DOHH2 (cell line): ENCODE measurements at regions not wholly inside any gene's neighbourhood (a gene's known extent, or its start where the extent isn't known, plus 50 kb on each side); places are given as distances from the start of the nearest gene placed in this dataset.

Experiments used
- H3F3A ChIP-seq: fragments of 200-600 bp; sonication (generic), shearing (Covaris generic); 2 replicates; pipeline ENCODE4 v1.6.0; 2016; ENCODE audit warnings: antibody characterized with exemption, mild to moderate bottlenecking; ENCODE audit not compliant: control insufficient read depth, insufficient read depth
- H3K27ac ChIP-seq: fragments of 200-600 bp; sonication (generic); 2 replicates; pipeline ENCODE4 v1.5.1; 2014; ENCODE audit warnings: low read depth, mild to moderate bottlenecking, low read length, moderate library complexity
- H3K27me3 ChIP-seq: fragments of 200-600 bp; sonication (generic); 2 replicates; pipeline ENCODE4 v1.6.1; 2014; ENCODE audit warnings: mild to moderate bottlenecking, low read length, mixed read lengths; ENCODE audit not compliant: control insufficient read depth
- H3K36me3 ChIP-seq: fragments of 200-600 bp; sonication (generic); 2 replicates; pipeline ENCODE4 v1.6.1; 2014; ENCODE audit warnings: mild to moderate bottlenecking, low read length, moderate library complexity, mixed read lengths; ENCODE audit not compliant: control insufficient read depth
- H3K4me1 ChIP-seq: fragments of 200-600 bp; sonication (generic); 2 replicates; pipeline ENCODE4 v1.6.1; 2014; ENCODE audit warnings: mild to moderate bottlenecking, low read length, mixed read lengths; ENCODE audit not compliant: control insufficient read depth
- H3K4me2 ChIP-seq: fragments of 200-600 bp; sonication (generic); 2 replicates; pipeline ENCODE4 v1.6.0; 2014; ENCODE audit warnings: mild to moderate bottlenecking, low read length, moderate library complexity
- H3K4me3 ChIP-seq: fragments of 200-600 bp; sonication (generic); 2 replicates; pipeline ENCODE4 v1.5.1; 2014; ENCODE audit warnings: mild to moderate bottlenecking, low read length, mixed read lengths
- H3K79me2 ChIP-seq: fragments of 200-600 bp; sonication (generic); 2 replicates; pipeline ENCODE4 v1.6.1; 2014; ENCODE audit warnings: mild to moderate bottlenecking, low read length, mixed read lengths; ENCODE audit not compliant: control insufficient read depth
- H3K9me2 ChIP-seq: fragments of 200-600 bp; sonication (generic); replicated peaks from 2 replicates; pipeline ENCODE4 v1.6.1; 2014; ENCODE audit warnings: mild to moderate bottlenecking, low read length, mixed read lengths; ENCODE audit not compliant: control insufficient read depth
- H3K9me3 ChIP-seq: fragments of 200-600 bp; sonication (generic); 2 replicates; pipeline ENCODE4 v1.6.1; 2014; ENCODE audit warnings: antibody characterized with exemption, low read length, mixed read lengths; ENCODE audit not compliant: control insufficient read depth, insufficient read depth
- H4K20me1 ChIP-seq: fragments of 200-600 bp; sonication (generic); 2 replicates; pipeline ENCODE4 v1.6.0; 2014; ENCODE audit warnings: low read depth, mild to moderate bottlenecking, antibody characterized with exemption, low read length, moderate library complexity; ENCODE audit not compliant: control insufficient read depth, insufficient read depth
- CTCF ChIP-seq: fragments of 200-600 bp; sonication (generic); IDR thresholded peaks from one replicate; pipeline ENCODE4 v1.5.1; 2014; ENCODE audit warnings: antibody characterized with exemption, mild to moderate bottlenecking, low read depth, low read length; ENCODE audit not compliant: poor library complexity, severe bottlenecking
- EZH2phosphoT487 ChIP-seq: fragments of 200-600 bp; sonication (generic); IDR thresholded peaks from 2 replicates; pipeline ENCODE4 v1.6.1; 2017; ENCODE audit warnings: borderline replicate concordance, mild to moderate bottlenecking, antibody characterized with exemption, low read length, moderate library complexity, mixed read lengths

GRCh38 chr14:38867561-38868150 is 235.4 kb downstream of the SEC23A start:
- no peak overlapping the region for H3K4me3 ChIP-seq
- no peaks in the 10 kb centered on the region for H3K27me3 ChIP-seq
- H3K36me3 ChIP-seq, result no peaks in the 10 kb centered on the region
- H4K20me1 ChIP-seq, result no peaks in the 10 kb centered on the region
- no peak for TF ChIP-seq EZH2phosphoT487
- TF ChIP-seq CTCF, result peak; percentile 83
- H3K9me2 ChIP-seq, result no peaks in the 10 kb centered on the region
- H3K79me2 ChIP-seq, result no peaks in the 10 kb centered on the region
- H3K4me1 ChIP-seq, result no peaks in the 10 kb centered on the region
- H3K9me3 ChIP-seq, result no peaks in the 10 kb centered on the region
- no peak overlapping the region for H3K27ac ChIP-seq
- H3K4me2 ChIP-seq, result no peak overlapping the region
- no peaks in the 10 kb centered on the region for H3F3A ChIP-seq

- H3K4me2 ChIP-seq, result no peak overlapping the region
Measured at GRCh38 chr14:38866461-38866860, 236.6 kb downstream of the SEC23A start.

GRCh38 chr14:38862366-38862765 is 240.7 kb downstream of the SEC23A start:
- H3K4me2 ChIP-seq, result no peak overlapping the region

More at GRCh38 chr14:38866461-38866860, 236.6 kb downstream of the SEC23A start:
- no peaks in the 10 kb centered on the region for H4K20me1 ChIP-seq
- H3F3A ChIP-seq, result no peaks in the 10 kb centered on the region
- H3K27ac ChIP-seq, result no peak overlapping the region
- no peaks in the 10 kb centered on the region for H3K9me2 ChIP-seq
- TF ChIP-seq CTCF (no peak), EZH2phosphoT487 (no peak)
- H3K4me3 ChIP-seq, result no peak overlapping the region
- H3K27me3 ChIP-seq, result no peaks in the 10 kb centered on the region
- H3K4me1 ChIP-seq, result no peaks in the 10 kb centered on the region
- no peaks in the 10 kb centered on the region for H3K9me3 ChIP-seq
- no peaks in the 10 kb centered on the region for H3K79me2 ChIP-seq
- H3K36me3 ChIP-seq, result no peaks in the 10 kb centered on the region

More at GRCh38 chr14:38862366-38862765, 240.7 kb downstream of the SEC23A start:
- Histone ChIP-seq H3K79me2 (no peaks in the 10 kb centered on the region), H3K27me3 (no peaks in the 10 kb centered on the region), H3K9me2 (no peaks in the 10 kb centered on the region), H3K4me3 (no peak overlapping the region), H3F3A (no peaks in the 10 kb centered on the region), H3K36me3 (no peaks in the 10 kb centered on the region), H3K4me1 (no peaks in the 10 kb centered on the region), H4K20me1 (no peaks in the 10 kb centered on the region), H3K27ac (no peak overlapping the region), H3K9me3 (no peaks in the 10 kb centered on the region)
- TF ChIP-seq CTCF, result no peak
- TF ChIP-seq EZH2phosphoT487, result no peak
